PC-9 (cell line): ENCODE measurements at regions not wholly inside any gene's neighbourhood (a gene's known extent, or its start where the extent isn't known, plus 50 kb on each side); places are given as distances from the start of the nearest gene placed in this dataset.

Experiments used
- BruUV-seq: library from RNA; stranded (reverse); fragments of 400-500 nt; replicated peaks from 2 replicates; lab custom pipeline; 2021; lab: Mats Ljungman, UMichigan
- CTCF ChIA-PET: fragments of 300-600 bp; sonication (Branson Sonifier 250); formaldehyde crosslinking; loops from one replicate; lab custom pipeline; 2022; ENCODE audit warnings: antibody characterized with exemption; lab: Charles Lee
- POLR2A ChIA-PET: fragments of 300-600 bp; sonication (Branson Sonifier 250); formaldehyde crosslinking; loops from one replicate; lab custom pipeline; 2022; ENCODE audit warnings: antibody characterized with exemption; ENCODE audit not compliant: unreplicated experiment; lab: Charles Lee
- DNase-seq, 2 experiments: peaks; one replicate each; pipeline versions ENCODE4 v3.0.0 to v3.0.0-alpha.2; 2015 to 2022; ENCODE audit warnings: mixed read lengths in 1 of 2
- H2AFZ ChIP-seq: fragments of 200-600 bp; sonication (generic); 2 replicates; pipeline ENCODE4 v1.8.1; 2017; ENCODE audit warnings: antibody characterized with exemption
- H3F3A ChIP-seq: fragments of 200-600 bp; sonication (generic); 2 replicates; pipeline ENCODE4 v1.8.1; 2017; ENCODE audit warnings: antibody characterized with exemption, mild to moderate bottlenecking, low read depth; ENCODE audit not compliant: insufficient read depth
- H3K27ac ChIP-seq: fragments of 200-600 bp; sonication (generic); 2 replicates; pipeline ENCODE4 v1.6.1; 2016; ENCODE audit warnings: mixed run types
- H3K27me3 ChIP-seq: fragments of 200-600 bp; sonication (generic); 2 replicates; pipeline ENCODE4 v1.6.1; 2016; ENCODE audit warnings: low read depth, mixed run types; ENCODE audit not compliant: insufficient read depth
- H3K36me3 ChIP-seq: fragments of 200-600 bp; sonication (generic); 2 replicates; pipeline ENCODE4 v1.6.1; 2016; ENCODE audit warnings: low read depth, mixed run types
- H3K4me1 ChIP-seq: fragments of 200-600 bp; sonication (generic); replicated peaks from 2 replicates; pipeline ENCODE4 v1.6.1; 2016; ENCODE audit warnings: mixed run types; ENCODE audit not compliant: insufficient read depth
- H3K4me2 ChIP-seq: fragments of 200-600 bp; sonication (generic); 2 replicates; pipeline ENCODE4 v1.6.1; 2017; ENCODE audit warnings: mixed run types
- H3K4me3 ChIP-seq: fragments of 200-600 bp; sonication (generic); 2 replicates; pipeline ENCODE4 v1.6.1; 2016; ENCODE audit warnings: mixed run types
- H3K79me2 ChIP-seq: fragments of 200-600 bp; sonication (generic); 2 replicates; pipeline ENCODE4 v1.6.1; 2017; ENCODE audit warnings: low read depth, mixed run types
- H3K9me2 ChIP-seq: fragments of 200-600 bp; sonication (generic); 2 replicates; pipeline ENCODE4 v1.8.1; 2017; ENCODE audit warnings: mild to moderate bottlenecking; ENCODE audit not compliant: insufficient read depth
- H3K9me3 ChIP-seq: fragments of 200-600 bp; sonication (generic); 2 replicates; pipeline ENCODE4 v1.8.1; 2016; ENCODE audit warnings: low read depth; ENCODE audit not compliant: insufficient read depth
- H4K20me1 ChIP-seq: fragments of 200-600 bp; sonication (generic); 2 replicates; pipeline ENCODE4 v1.8.1; 2017; ENCODE audit not compliant: insufficient read depth
- EZH2 ChIP-seq: fragments of 200-600 bp; sonication (generic); IDR thresholded peaks from 2 replicates; pipeline ENCODE4 v1.8.0; 2017; ENCODE audit warnings: antibody characterized with exemption, low read depth
- intact Hi-C: fragments of 100-400 bp; cut with micrococcal nuclease; formaldehyde crosslinking; loops from one replicate; pipeline ENCODE4 v1.10.0; 2022; ENCODE audit not compliant: unreplicated experiment
- TF ChIP-seq, protein P1 (sequence below): fragments of 200-600 bp; sonication (generic); conservative IDR thresholded peaks from 2 replicates; pipeline ENCODE4 v1.6.1; 2017; ENCODE audit warnings: mixed run types, antibody characterized with exemption, mild to moderate bottlenecking, moderate library complexity

DNA sequence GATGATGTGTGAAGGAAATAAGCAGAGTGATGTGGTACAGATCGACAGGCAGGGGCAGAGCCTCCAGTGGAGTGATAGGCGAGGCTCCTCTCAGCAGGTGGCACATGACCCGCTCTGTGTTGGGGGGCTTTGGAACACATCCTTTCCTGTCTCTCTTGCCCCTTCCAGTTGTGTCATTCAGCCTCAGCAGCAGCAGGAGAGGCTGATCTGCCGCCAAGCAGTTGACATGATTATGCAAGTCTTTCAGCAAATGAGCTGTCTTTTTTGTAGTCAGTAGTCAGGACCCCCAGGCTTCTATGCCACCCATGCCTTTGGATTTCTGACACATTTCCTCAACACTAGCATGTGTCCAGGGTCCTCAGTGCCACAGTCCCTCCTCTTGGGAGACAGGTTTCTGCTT is 307.1 kb upstream of the C1orf174 start:
- Histone ChIP-seq H3K9me2 (no peaks in the 10 kb centered on the region), H3K4me2 (no peak overlapping the region), H3K9me3 (no peaks in the 10 kb centered on the region), H3K4me3 (no peak overlapping the region), H3K4me1 (no peaks in the 10 kb centered on the region), H3K36me3 (no peaks in the 10 kb centered on the region), H3F3A (no peaks in the 10 kb centered on the region), H3K27ac (no peak overlapping the region), H3K27me3 (peaks cover 14% of the 10 kb centered on the region; the same call in 1 of the 2 replicates), H3K79me2 (no peaks in the 10 kb centered on the region), H2AFZ (no peak overlapping the region), H4K20me1 (no peaks in the 10 kb centered on the region)
- BruUV-seq: no TSS peak
- intact Hi-C loops: no loop called here
- TF ChIP-seq, protein P1, sequence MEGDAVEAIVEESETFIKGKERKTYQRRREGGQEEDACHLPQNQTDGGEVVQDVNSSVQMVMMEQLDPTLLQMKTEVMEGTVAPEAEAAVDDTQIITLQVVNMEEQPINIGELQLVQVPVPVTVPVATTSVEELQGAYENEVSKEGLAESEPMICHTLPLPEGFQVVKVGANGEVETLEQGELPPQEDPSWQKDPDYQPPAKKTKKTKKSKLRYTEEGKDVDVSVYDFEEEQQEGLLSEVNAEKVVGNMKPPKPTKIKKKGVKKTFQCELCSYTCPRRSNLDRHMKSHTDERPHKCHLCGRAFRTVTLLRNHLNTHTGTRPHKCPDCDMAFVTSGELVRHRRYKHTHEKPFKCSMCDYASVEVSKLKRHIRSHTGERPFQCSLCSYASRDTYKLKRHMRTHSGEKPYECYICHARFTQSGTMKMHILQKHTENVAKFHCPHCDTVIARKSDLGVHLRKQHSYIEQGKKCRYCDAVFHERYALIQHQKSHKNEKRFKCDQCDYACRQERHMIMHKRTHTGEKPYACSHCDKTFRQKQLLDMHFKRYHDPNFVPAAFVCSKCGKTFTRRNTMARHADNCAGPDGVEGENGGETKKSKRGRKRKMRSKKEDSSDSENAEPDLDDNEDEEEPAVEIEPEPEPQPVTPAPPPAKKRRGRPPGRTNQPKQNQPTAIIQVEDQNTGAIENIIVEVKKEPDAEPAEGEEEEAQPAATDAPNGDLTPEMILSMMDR: no peak
- TF ChIP-seq EZH2: no peak
- CTCF ChIA-PET: no interaction called here
- POLR2A ChIA-PET: no interaction called here
- no peak for DNase-seq

DNA sequence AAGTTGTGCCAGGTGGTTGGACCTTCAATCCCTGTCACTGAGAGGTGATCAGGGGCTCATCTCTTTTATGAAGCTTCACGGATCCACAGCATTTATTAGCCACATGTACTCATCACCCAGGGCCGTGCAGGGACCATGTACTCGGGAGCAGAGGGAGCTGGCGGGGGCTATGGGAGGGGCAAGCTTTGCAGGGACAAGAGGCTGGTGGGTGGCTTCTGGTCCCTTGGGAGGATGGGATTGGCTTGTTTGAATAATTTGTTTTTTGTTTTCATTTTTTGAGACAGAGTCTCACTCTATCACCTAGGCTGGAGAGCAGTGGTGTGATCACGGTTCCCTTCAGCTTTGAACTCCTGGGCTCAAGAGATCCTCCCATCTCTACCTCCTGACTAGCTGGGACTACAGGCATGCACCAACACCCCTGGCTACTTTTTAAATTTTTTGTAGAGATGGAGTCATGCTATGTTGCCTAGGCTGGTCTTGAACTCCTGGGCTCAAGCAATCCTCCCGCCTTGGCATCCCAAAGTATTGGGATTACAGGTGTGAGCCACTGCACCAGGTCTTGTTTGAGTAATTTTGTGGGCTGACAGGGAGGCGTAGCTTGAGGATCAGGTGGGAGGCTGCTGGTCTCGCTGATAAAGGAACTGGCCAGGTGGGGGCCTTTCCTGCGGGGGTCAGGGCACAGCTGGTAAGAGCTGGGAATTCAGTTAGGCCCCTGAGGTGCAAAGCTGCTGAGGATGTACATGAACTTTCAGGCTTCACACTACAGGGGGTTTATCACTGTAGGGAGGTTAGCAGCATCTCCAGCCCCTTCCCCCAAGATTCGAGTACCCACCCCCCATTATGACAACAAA is 308.0 kb upstream of the C1orf174 start:
- ChIA-PET CTCF (no interaction called here), POLR2A (no interaction called here)
- BruUV-seq: no TSS peak
- Histone ChIP-seq H3K4me1 (no peaks in the 10 kb centered on the region), H4K20me1 (no peaks in the 10 kb centered on the region), H2AFZ (no peak overlapping the region), H3K27me3 (peaks cover 20% of the 10 kb centered on the region), H3K4me2 (no peak overlapping the region), H3K79me2 (no peaks in the 10 kb centered on the region), H3K36me3 (no peaks in the 10 kb centered on the region), H3K9me2 (no peaks in the 10 kb centered on the region), H3K27ac (no peak overlapping the region), H3F3A (no peaks in the 10 kb centered on the region), H3K9me3 (no peaks in the 10 kb centered on the region), H3K4me3 (no peak overlapping the region)
- TF ChIP-seq, protein P1: no peak
- no peak for TF ChIP-seq EZH2
- intact Hi-C loops: no loop called here
- no peak for DNase-seq

DNA sequence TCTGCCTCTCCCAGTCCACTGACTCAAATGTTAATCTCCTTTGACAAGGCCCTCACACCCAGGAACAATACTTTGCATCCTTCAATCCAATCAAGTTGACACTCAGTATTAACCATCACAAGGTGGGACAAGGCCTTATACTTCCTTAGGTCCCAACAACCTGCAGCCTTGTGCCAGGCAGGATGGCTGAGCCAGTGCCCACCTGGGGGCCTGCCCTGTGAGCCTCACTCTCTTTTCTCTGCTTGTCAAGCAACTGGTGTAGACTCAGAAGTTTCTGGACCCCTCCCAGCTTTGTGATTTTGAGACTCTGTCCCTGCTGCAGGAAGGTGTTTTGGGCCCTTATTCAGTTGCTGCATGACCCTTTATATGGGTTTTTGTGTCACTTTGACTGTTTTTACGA is 310.0 kb upstream of the C1orf174 start:
- no peaks in the 10 kb centered on the region for H3K4me1 ChIP-seq
- no peaks in the 10 kb centered on the region for H3F3A ChIP-seq
- ChIA-PET CTCF (no interaction called here), POLR2A (no interaction called here)
- no peaks in the 10 kb centered on the region for H3K36me3 ChIP-seq
- no peaks in the 10 kb centered on the region for H3K9me3 ChIP-seq
- H2AFZ ChIP-seq: no peak overlapping the region
- no peak overlapping the region for H3K4me3 ChIP-seq
- BruUV-seq: no TSS peak
- peaks cover 33% of the 10 kb centered on the region for H3K27me3 ChIP-seq
- H3K27ac ChIP-seq: no peak overlapping the region
- no peaks in the 10 kb centered on the region for H4K20me1 ChIP-seq
- no peaks in the 10 kb centered on the region for H3K79me2 ChIP-seq
- TF ChIP-seq, protein P1: no peak
- TF ChIP-seq EZH2: no peak
- no peaks in the 10 kb centered on the region for H3K9me2 ChIP-seq
- intact Hi-C loops: no loop called here
- DNase-seq: no peak
- H3K4me2 ChIP-seq: no peak overlapping the region
